NCI-H2171 treated with DMSO at 0.1 percent for 48 hours (cell line): ENCODE measurements at regions not wholly inside any gene's neighbourhood (a gene's known extent, or its start where the extent isn't known, plus 50 kb on each side); places are given as distances from the start of the nearest gene placed in this dataset.

Experiments
- DNase-seq: peaks from one replicate; lab custom pipeline; 2025; lab: John Stamatoyannopoulos, UW

DNA sequence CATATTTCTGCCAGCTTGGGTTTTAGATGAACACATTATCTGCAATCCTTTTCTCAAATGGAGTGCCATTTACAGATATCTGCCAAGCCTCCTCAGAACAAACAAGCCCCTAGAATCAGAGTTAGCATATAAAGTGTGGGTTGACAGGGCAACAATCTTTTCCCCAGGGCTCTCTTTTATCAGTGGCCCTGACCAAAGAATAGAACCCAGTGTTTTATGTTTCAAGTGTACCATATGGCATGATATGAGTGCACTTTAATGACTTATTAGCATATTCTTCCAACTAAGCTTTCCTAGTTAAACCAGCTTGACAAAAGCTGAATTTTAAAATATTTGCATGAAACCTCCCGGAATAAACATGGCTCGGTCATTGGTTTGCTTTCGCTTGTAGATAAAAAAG, 57.3 kb downstream of the EVX1 start:
- peak; percentile 63 for DNase-seq

DNA sequence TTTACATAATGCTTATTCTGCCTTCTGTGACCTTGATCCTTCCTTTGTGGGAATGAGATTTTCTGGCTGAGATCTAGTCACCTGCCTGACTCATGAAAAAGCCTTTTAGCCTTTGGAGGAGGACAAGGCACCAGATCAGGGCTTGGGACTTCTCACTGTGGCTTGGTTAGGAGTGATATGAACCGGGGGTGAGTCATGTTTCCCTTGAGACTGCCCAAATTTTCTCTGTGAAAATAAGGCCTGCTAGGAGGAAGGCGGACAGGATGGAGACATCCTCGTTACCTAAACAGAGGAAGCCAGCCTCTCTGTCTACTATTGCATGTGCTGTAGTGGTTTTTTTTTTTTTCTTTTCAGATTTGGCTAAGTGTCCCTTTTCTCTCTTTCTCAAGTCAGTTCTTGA, 57.8 kb downstream of the EVX1 start:
- peak; percentile 23 for DNase-seq

DNA sequence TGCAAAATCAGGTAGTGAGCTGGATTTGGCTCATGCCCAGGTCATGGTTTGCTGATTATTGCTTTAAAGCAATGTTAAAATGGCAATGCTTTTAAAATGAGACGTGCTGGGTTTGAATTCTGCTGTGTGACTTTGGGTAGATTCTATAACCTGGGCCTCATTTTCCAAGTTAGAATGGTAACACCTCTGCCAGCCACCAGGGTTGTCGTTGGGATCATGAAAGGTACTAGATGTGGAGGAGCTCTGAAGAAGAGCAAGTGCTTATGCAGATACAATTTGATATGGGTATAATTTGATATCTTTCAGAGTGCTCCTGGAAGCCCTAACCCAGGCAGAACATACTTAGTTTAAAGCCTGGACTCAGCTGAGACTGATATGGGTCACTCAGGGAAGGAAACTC, 60.0 kb downstream of the EVX1 start:
- peak; percentile 72 for DNase-seq

DNA sequence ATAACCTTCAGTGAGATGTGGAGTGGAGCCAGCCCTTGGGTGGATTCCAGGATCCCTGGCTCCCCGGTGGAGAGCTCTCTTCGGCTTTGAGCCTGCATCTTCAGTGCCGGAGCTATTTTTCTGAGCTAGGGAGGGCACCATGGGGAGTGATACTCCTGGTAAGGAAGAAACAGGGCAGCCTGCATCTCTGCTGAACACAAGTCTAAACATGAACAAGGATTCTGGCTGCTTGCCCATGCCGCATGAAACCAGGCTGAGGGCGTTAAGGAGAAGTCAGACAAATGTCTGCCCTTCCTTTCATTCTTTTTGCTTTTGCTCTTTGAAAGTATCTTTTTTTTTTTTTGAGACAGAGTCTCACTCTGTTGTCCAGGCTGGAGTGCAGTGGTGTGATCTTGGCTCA, 60.4 kb downstream of the EVX1 start:
- peak; percentile 92 for DNase-seq

DNA sequence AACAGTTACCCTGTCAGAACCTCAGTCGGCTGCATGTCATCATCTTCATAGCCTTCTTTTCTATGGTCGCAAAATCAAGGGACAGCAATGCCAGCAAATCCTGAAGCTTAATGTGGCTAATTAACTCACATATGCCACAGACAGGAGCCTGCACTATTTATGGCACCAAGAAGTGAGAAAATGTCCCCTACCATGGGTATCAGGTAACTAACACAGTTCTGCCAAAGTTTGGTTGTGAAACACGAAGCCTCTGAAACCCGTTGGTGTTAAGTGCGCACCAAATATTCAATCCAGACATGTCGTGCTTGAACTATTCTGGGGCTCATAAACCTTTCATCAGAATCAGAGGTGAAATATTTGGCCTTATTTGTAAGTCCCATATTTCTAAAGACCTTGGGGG, 63.3 kb downstream of the EVX1 start:
- peak; percentile 61 for DNase-seq

DNA sequence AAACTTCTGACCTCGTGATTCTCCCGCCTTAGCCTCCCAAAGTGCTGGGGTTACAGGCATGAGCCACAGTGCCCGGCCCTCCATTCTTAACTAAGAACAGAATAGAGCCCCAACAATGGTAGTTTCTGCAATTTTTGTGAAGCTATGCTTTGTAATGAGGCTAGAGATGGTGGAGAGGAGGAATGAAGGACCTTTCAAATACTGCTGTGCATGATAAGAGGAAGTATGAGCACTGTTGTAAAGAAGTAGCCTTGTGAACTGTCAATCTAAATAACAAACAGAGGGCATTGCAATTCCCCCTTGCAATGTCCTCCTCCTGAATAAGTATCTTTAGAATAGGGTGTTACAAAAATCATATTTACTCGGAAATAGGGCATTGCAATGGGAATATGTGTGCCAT, 70.2 kb downstream of the EVX1 start:
- DNase-seq: no peak

DNA sequence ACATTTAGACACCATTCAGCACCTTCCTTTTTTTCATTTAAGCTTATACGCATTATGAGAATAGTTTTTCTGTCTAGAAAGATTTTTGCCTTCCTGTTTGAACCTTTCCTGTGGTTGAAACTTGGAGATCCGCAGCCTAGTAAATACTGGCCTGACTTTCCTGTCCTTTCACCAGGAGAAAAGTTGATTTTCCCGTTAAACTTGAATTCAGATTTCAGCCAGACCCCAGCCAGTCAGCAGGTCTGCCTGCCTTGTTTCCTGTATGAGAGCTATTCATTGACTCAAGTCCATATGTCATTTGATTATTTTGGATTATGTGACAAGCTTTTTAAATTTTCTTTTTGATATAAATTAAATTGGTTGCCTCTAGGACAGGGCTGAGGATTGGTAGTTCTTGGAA, 71.5 kb downstream of the EVX1 start:
- peak; percentile 60 for DNase-seq

DNA sequence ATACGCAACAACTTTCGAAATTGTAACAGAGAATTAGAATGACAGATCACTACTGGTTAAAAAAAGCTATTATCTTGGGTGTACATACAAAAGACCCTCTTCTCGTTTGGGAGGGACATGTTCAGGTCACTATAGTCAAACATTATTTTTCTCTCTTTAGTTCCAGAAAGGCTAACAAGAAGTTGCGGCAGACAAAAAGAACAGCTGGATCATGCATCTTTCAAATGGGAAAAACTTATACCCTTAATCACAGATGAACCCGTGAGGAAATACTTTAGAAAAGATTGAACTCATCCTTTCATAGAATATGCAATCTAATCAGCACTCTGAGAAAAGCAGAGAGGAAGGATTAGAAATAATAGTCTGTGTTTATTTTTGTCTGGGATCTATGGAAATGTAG, 72.5 kb downstream of the EVX1 start:
- DNase-seq: no peak

DNA sequence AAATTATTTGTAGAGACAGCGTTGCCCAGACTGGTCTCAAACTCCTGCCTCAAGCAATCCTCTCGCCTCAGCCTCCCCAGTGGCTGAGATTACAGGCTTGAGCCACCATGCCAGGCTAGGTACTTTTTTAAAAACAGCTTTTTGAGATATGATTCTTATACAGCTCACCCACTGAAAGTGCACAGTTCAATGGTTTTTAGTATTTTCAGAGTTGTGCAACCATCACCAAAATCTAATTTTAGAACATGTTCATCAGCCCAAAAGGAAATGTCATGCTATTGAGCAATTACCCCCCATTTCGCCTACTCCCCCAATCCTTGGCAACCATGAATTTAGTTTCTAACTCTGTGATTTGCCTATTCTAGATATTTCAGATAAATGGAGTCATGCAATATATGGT, 73.7 kb downstream of the EVX1 start:
- DNase-seq: no peak

DNA sequence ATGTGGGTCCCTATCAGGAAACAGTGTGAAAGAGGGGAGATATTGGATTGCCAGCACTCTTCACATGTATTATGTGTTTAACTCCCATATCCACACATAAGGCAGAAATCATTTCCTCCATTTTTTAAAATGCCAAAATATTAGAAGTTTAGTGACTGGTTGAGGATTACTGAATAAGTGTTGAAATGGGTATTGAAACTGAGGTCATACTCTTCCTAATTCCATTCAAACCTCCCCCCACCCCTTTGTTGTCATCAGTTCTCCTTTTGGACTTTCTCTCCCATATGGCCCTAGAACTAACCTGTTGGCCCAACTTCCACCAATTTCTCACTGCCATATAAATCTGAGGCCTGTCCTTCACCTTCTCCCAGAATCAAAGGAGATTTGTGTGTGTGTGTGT, 81.6 kb downstream of the EVX1 start:
- DNase-seq: no peak

DNA sequence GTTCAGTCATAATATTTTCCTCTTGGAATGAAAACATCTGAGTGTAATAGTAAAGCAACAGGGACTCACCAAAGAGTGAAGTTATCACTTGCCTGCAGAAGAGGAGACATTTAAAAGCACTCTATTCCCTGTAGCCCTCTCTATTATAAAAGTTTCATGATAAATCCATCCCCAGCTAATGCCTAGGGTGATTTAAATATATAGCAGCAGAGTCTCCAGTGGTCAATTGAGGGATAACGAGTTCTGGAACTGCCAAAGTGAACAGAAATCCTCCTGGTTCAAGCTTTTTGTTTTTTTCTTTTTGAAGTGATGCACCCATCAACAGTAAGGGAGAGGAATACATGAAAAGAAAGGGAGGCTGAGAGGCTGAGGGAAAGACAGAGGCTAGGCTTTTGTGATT, 87.3 kb downstream of the EVX1 start:
- DNase-seq: no peak

DNA sequence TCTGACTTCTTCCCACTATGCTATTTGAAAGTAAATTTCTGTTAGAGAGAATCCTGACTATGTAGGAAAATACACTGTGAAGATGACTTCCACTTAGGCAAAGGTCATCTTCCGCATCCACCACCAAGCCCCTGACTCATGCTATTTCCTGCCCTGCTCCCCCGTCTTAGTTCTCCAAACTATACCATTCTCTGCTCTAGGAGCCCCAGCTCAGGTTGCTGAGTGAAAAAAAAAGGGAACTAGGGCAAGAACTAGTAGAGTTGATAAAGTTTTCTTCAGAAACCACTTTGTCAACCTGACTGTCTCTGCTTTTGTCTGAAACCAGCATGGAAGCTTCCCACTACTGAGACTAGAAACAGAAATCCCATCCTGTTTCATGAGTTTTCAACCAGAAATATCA, 96.9 kb downstream of the EVX1 start:
- no peak for DNase-seq

DNA sequence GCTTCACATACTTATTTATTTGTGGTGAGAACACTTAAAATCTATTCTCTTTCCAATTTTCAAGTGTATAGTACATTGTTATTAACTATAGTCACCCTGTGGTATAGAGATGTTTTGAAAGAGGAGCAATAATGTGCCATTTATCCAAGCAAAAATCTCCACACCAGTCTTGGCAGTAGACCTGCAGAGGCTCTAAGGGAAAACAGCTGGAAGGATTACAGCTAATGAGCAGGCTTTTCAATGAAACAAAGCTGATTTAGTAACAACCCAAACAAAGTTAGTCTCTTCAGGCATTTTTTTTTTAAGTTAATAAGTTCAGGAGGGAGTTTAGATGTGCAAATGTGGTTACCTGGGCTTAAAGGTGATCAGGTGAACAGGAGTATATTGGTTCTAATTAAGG, 101.9 kb downstream of the EVX1 start:
- DNase-seq: no peak

DNA sequence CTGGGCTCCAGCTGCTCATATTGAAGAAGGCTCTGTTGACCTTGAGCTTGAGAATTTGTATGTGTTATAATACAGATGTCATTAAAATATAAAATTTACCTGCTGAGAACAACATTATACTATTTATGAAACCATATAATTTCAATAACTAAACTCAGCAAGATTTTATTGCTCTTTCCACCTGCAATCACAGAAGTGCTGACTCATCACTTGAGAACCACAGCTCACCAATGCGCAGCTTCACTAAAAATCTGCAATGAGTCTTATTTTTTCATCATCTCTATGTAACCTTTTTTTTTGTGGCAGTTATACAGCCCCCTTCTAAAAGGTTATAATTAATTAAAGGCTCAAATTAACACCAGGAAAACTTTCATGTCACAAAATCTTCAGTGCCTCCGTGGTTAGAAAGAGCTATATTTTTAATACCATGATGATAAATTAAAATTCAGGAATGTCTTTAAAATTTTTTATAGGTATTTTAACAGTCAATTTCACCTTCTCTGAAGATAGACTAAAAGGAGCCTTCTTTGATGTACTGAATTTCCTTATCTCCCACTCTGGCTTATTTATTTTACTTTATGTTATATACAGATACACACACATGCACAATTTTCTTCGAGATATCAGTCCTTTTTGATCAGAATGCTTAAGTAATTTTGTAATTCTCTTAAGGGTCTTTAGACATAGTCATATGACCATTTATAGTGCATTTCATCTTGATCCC, 102.7 kb downstream of the EVX1 start:
- no peak for DNase-seq

DNA sequence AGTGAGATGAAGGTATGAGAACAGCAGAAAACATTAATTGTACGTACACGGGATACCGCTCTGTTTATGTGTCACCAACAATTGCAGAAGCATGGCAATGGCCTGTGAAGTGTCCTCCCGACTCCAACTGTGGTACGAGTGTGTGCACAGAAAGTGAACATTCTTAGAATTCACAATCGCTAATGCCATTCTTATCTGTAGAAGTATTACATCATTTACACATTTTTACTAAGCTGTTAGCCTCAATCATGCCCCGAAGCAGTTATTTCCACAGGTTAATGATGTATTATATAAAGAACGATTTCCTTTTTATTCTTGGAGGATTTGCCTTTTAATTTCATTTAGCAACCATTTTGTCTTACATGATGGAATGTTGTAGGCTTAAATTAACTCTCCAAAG, 103.4 kb downstream of the EVX1 start:
- DNase-seq: no peak

DNA sequence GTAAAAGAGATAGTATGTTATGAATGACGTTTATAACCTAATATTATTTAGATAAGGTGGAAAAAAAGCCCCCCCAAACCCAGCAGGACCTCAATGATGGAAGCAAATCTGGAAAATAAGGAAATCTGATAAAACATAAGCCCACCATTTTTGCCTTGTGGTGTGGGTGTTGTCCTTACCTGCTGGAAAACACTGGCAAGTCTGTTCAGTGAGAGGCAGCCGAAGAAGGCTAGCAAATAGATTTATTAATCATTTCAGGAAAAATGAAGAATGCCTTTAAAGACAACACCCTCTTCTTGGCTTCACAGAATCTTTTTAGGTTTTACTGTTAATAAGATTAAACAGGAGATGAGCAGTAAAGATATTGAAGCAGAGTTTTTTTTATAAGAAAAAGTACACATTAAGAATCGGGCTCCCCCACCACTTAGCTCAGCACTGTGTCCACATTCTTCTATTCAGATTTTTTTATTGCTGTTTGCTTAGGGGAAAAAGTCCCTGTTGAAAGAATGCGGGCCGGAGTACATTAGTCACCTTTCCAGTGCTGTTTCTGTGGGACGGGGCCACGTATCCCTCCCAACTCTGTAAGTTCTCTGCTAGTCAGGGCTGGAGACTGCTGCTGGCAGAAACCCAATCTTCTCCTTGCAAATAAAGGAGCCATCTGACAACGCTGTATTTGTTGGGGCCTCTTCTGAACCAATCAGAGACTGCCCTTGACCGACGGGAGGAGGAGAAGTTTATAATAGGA, 104.1 kb downstream of the EVX1 start:
- DNase-seq: no peak

DNA sequence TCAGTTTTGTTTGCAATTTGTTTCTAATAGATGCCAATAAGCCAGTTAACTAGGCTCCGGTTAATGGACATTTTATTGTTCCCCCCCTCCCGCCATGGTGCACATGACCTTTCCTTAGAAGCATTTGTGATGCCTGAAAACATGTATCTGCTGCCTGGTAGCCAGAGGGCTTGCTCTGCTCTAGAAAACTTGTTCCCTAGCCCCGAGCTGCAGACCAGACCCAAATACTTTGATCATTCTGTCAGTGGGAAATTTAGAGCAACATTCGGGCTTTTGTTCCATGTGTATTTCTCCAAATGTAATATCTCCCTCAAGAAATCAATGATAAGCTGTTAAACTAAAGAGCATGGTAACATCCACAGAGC, 104.7 kb downstream of the EVX1 start:
- no peak for DNase-seq

DNA sequence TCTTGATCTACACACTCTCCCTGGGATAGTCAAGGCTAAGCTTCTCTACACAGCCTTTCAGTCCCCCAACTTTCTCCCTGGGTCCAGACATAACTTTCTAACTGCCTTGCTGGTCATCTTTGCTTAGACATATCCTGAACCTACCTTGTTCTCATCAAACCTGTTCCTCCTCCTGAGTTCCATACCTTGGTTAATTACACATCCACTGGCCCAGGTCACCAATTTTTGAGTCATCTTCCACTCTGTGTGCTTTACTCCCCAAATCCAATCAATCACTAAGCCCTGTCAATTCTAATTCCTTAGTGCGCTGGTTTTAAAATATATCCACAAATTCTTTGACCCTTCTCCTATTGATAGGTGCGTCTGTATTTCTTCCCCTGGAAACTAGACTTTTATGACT, 107.0 kb downstream of the EVX1 start:
- DNase-seq: no peak

DNA sequence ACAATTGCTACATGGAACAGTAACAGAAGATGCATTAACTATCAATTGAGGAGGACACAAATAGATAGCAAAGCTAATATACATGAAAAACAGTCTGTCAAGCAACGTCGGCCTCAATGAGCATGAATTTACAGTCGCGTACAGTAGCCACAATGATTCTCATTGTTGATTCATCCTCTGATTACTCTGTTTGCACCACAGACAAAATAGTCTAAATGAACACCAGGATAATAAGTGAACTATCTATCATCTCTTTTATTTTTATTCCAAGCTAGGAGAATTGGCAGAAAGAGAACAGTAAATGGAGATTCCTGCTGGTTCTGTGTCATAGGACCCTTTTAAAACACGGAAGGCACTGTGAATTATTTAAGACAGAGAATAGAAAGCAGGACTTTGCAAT, 108.5 kb downstream of the EVX1 start:
- no peak for DNase-seq

DNA sequence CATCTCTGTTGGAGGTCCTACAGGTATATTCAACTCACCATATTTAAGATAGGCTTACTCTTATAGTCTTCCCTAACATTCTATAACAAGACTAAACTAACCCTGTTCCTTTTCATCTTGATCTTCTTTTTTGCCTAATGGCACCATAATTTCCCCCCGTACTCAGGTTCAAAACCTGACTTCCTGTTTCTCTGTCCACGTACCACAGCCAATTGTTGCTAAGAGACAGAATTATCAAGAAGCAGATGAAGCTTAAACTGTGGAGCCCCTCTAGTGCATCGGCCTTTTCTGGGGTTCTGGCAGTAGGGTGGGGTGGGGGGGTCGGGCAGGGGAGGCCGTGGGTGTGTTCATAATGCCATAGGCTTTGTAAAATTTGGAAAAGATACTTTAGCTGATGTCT, 109.2 kb downstream of the EVX1 start:
- DNase-seq: no peak

DNA sequence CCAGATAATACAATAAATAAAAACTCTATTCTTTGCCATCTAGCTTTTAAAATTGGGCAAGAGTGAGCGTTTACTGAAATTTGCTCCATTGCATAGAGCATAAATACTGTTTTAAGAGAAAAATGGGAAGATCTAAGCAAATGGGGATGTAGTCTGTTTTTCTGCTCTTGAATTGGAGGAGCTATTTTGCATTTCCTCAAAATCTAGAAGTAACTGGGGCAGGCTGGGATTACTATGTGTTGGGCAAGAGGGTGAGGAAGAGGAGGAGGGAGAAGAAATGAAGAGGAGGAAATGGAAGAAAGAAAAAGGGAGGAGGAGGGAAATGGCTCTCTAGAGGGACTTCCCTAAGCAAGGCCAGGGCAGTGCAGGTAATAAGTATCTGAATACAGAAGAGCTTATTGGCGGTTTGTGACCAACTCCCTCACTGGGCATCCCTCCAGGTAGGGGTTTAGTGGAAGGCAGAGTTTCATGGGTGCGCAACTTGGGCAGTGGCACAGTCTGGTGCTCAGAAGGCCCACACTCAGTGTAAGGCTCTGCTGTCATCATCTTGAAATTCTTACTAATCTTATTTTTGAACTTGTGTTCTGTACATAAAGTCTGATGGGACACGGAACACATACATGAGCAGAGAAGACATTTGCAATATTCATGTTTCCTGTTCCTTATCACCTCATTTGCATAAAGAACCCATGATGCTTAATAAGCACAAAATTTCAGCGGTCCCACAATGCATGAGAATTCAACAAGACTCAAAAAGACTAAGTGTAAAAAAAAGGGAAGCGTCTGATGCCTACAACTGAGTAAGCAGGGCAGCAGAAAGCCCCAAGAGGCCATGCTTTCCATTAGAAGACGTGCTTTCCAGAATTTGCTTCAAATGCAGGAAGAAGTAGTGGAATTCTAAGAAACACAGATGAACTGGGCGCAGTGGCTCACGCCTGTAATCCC, 116.9 kb downstream of the EVX1 start:
- no peak for DNase-seq

DNA sequence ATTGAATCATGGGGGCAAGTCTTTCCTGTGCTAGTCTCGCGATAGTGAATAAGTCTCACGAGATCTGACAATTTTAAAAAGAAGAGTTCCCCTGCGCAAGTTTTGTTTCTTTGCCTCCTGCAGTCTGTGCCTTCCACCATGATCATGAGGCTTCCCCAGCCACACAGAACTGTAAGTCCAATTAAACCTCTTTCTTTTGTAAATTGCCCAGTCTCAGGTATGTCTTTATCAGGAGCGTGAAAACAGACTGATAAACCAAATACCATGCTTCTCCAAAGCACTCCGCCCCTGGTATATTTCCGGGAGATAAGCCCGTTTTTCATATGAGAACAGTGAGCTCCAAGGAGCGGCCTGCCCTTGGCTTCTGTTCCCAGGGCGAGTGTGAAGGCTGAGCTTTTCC, 118.9 kb downstream of the EVX1 start:
- no peak for DNase-seq

DNA sequence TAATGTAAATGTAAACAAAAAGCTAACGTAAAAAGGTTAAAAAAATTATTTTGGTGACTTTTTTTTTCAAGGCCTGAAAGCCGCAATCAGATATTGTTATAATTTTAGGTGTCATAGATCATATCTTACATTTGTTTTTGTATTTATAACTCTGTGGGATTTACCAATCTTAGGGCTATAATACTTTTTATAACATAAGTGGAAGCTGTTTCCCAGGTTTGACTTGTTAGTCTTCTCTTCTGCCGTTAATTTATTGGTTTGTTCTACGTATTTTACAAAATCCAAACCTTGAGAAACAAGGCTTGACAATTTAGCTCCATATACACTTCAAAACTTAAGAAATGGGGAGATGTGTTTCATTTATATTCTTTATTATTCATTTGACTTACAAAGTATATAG, 119.4 kb downstream of the EVX1 start:
- DNase-seq: no peak
